GM23248 (cell line): ENCODE measurements at regions not wholly inside any gene's neighbourhood (a gene's known extent, or its start where the extent isn't known, plus 50 kb on each side); places are given as distances from the start of the nearest gene placed in this dataset.

ENCODE experiments used
- EZH2 ChIP-seq: fragments of 200-600 bp; sonication (generic); IDR thresholded peaks from 2 replicates; pipeline ENCODE4 v1.6.1; 2018; ENCODE audit warnings: antibody characterized with exemption, mild to moderate bottlenecking; ENCODE audit not compliant: insufficient read depth, poor library complexity, severe bottlenecking
- EZH2phosphoT487 ChIP-seq: fragments of 200-600 bp; sonication (generic); IDR thresholded peaks from 2 replicates; pipeline ENCODE4 v1.6.1; 2018; ENCODE audit warnings: antibody characterized with exemption, moderate library complexity, mild to moderate bottlenecking, low read depth; ENCODE audit not compliant: insufficient read depth

GRCh38 chr19:30856376-30856775 lies 484.2 kb downstream of the ZNF536 start:
- TF ChIP-seq EZH2phosphoT487: no peak
- no peak for TF ChIP-seq EZH2
